ENCODE measurements at regions not wholly inside any gene's neighbourhood (a gene's known extent, or its start where the extent isn't known, plus 50 kb on each side); places are given as distances from the start of the nearest gene placed in this dataset.

GRCh38 chr12:108461058-108461660 lies 53.9 kb upstream of the FICD start:
- TF ChIP-seq CTCF (IDR thresholded peaks at IDR 0.05; ENCODE audit: low read depth, low read length): no peak
- no peak for TF ChIP-seq EZH2phosphoT487 (IDR thresholded peaks at IDR 0.05; ENCODE audit: low read depth)
